H9 (cell line): ENCODE measurements at regions not wholly inside any gene's neighbourhood (a gene's known extent, or its start where the extent isn't known, plus 50 kb on each side); places are given as distances from the start of the nearest gene placed in this dataset.

Source experiments
- DNase-seq: peaks from one replicate; pipeline ENCODE4 v3.0.0-alpha.2; 2017
- H2AFZ ChIP-seq: one replicate; pipeline ENCODE4 v1.6.1; 2013; ENCODE audit warnings: mild to moderate bottlenecking, low read length, control low read depth, moderate library complexity
- H2AK5ac ChIP-seq: 2 replicates; pipeline ENCODE4 v1.6.1; 2013; ENCODE audit warnings: low read length, control low read depth, mixed read lengths; ENCODE audit not compliant: insufficient read length
- H2BK120ac ChIP-seq: one replicate; pipeline ENCODE4 v1.6.1; 2013; ENCODE audit warnings: low read depth, mild to moderate bottlenecking, low read length, control low read depth, inconsistent platforms; ENCODE audit not compliant: poor library complexity, severe bottlenecking
- H2BK12ac ChIP-seq: 2 replicates; pipeline ENCODE4 v1.6.1; 2013; ENCODE audit warnings: low read length, control low read depth, mixed read lengths, low read depth; ENCODE audit not compliant: insufficient read length
- H2BK15ac ChIP-seq: 2 replicates; pipeline ENCODE4 v1.6.1; 2013; ENCODE audit warnings: low read depth, low read length, control low read depth
- H2BK20ac ChIP-seq: one replicate; pipeline ENCODE4 v1.6.1; 2013; ENCODE audit warnings: low read depth, mild to moderate bottlenecking, low read length, control low read depth, inconsistent platforms; ENCODE audit not compliant: poor library complexity, severe bottlenecking
- H2BK5ac ChIP-seq: 2 replicates; pipeline ENCODE4 v1.6.1; 2013; ENCODE audit warnings: low read length, control low read depth, mixed read lengths; ENCODE audit not compliant: insufficient read length
- H3K14ac ChIP-seq: 2 replicates; pipeline ENCODE4 v1.6.1; 2013; ENCODE audit warnings: low read length, control low read depth; ENCODE audit not compliant: insufficient read depth
- H3K18ac ChIP-seq: 2 replicates; pipeline ENCODE4 v1.6.1; 2013; ENCODE audit warnings: low read depth, mild to moderate bottlenecking, mixed read lengths, low read length, control low read depth; ENCODE audit not compliant: insufficient read length
- H3K23ac ChIP-seq: 2 replicates; pipeline ENCODE4 v1.6.1; 2013; ENCODE audit warnings: low read length, control low read depth, mixed read lengths, low read depth; ENCODE audit not compliant: insufficient read length
- H3K23me2 ChIP-seq: 2 replicates; pipeline ENCODE4 v1.6.1; 2013; ENCODE audit warnings: low read depth, mild to moderate bottlenecking, mixed read lengths, low read length, control low read depth; ENCODE audit not compliant: insufficient read length, poor library complexity, severe bottlenecking
- H3K27ac ChIP-seq: 2 replicates; pipeline ENCODE4 v1.5.1; 2013; ENCODE audit warnings: low read length, control low read depth, mixed read lengths, low read depth; ENCODE audit not compliant: insufficient read length
- H3K27me3 ChIP-seq: 2 replicates; pipeline ENCODE4 v1.6.1; 2013; ENCODE audit warnings: low read length, control low read depth, inconsistent platforms; ENCODE audit not compliant: insufficient read depth
- H3K4ac ChIP-seq: 2 replicates; pipeline ENCODE4 v1.6.1; 2013; ENCODE audit warnings: low read depth, mild to moderate bottlenecking, control low read depth, inconsistent platforms, low read length, moderate library complexity
- H3K4me1 ChIP-seq: 2 replicates; pipeline ENCODE4 v1.6.1; 2013; ENCODE audit warnings: low read length, control low read depth, inconsistent platforms; ENCODE audit not compliant: insufficient read depth
- H3K4me2 ChIP-seq: 2 replicates; pipeline ENCODE4 v1.6.1; 2013; ENCODE audit warnings: low read length, control low read depth, mixed read lengths; ENCODE audit not compliant: insufficient read length, insufficient read depth
- H3K56ac ChIP-seq: 2 replicates; pipeline ENCODE4 v1.6.1; 2013; ENCODE audit warnings: low read depth, mild to moderate bottlenecking, mixed read lengths, low read length, control low read depth; ENCODE audit not compliant: insufficient read length
- H3K79me1 ChIP-seq: 2 replicates; pipeline ENCODE4 v1.6.1; 2013; ENCODE audit warnings: low read depth, mild to moderate bottlenecking, moderate library complexity, low read length, control low read depth, inconsistent platforms; ENCODE audit not compliant: insufficient read depth, poor library complexity, severe bottlenecking
- H3K79me2 ChIP-seq: 2 replicates; pipeline ENCODE4 v1.6.1; 2013; ENCODE audit warnings: low read length, control low read depth, inconsistent platforms; ENCODE audit not compliant: insufficient read depth
- H3K9ac ChIP-seq: 2 replicates; pipeline ENCODE4 v1.6.1; 2013; ENCODE audit warnings: low read length, control low read depth, mixed read lengths; ENCODE audit not compliant: insufficient read length; ENCODE audit errors: extremely low read depth
- H3K9me3 ChIP-seq: one replicate; pipeline ENCODE4 v1.6.1; 2013; ENCODE audit warnings: low read depth, low read length, inconsistent platforms; ENCODE audit not compliant: control insufficient read depth
- H3T11ph ChIP-seq: one replicate; pipeline ENCODE4 v1.6.1; 2013; ENCODE audit warnings: mild to moderate bottlenecking, low read length, control low read depth, inconsistent platforms
- H4K20me1 ChIP-seq: one replicate; pipeline ENCODE4 v1.6.1; 2013; ENCODE audit not compliant: control insufficient read depth, insufficient read length, insufficient read depth
- H4K5ac ChIP-seq: 2 replicates; pipeline ENCODE4 v1.6.1; 2013; ENCODE audit warnings: low read depth, mild to moderate bottlenecking, mixed read lengths, low read length, control low read depth; ENCODE audit not compliant: insufficient read length
- H4K8ac ChIP-seq: replicated peaks from 2 replicates; pipeline ENCODE4 v1.6.1; 2013; ENCODE audit warnings: low read length, control low read depth, mixed read lengths, low read depth; ENCODE audit not compliant: insufficient read length
- H4K91ac ChIP-seq: 2 replicates; pipeline ENCODE4 v1.6.1; 2013; ENCODE audit warnings: low read depth, mild to moderate bottlenecking, moderate library complexity, mixed read lengths, low read length, control low read depth; ENCODE audit not compliant: insufficient read length
- H3K27ac Mint-ChIP-seq, 3 experiments: 2 replicates in 2 of 3; 3 replicates in 1 of 3; pipeline ENCODE4 v1.8.0; 2020 to 2021; ENCODE audit warnings: mixed read lengths in 3 of 3, mild to moderate bottlenecking in 1 of 3, moderate library complexity in 1 of 3
- H3K27me3 Mint-ChIP-seq: 2 replicates; pipeline ENCODE4 v1.8.0; 2021; ENCODE audit warnings: low read depth, mild to moderate bottlenecking, moderate library complexity, mixed read lengths
- H3K36me3 Mint-ChIP-seq, 3 experiments: 2 replicates in 2 of 3; 3 replicates in 1 of 3; pipeline ENCODE4 v1.8.0; 2020 to 2021; ENCODE audit warnings: low read depth in 3 of 3, mixed read lengths in 3 of 3; ENCODE audit not compliant: insufficient read depth in 1 of 3
- H3K4me1 Mint-ChIP-seq, 2 experiments: 2 replicates each; pipeline ENCODE4 v1.8.0; 2020; ENCODE audit warnings: mixed read lengths in 2 of 2
- H3K4me3 Mint-ChIP-seq, 2 experiments: 2 replicates in 1 of 2; 3 replicates in 1 of 2; pipeline ENCODE4 v1.8.0; 2020 to 2021; ENCODE audit warnings: mild to moderate bottlenecking in 2 of 2, mixed read lengths in 2 of 2, moderate library complexity in 1 of 2
- H3K9me3 Mint-ChIP-seq, 2 experiments: 2 replicates in 1 of 2; 3 replicates in 1 of 2; pipeline ENCODE4 v1.8.0; 2020; ENCODE audit warnings: mild to moderate bottlenecking in 2 of 2, mixed read lengths in 2 of 2, moderate library complexity in 1 of 2
- CTCF ChIP-seq: fragments of 200-600 bp; sonication (generic); conservative IDR thresholded peaks from 3 replicates; pipeline ENCODE4 v1.8.0; 2021; ENCODE audit warnings: antibody characterized with exemption, mild to moderate bottlenecking
- WGBS: extraction: QIAGEN DNeasy Blood & Tissue Kit; methylation state at CpG from one replicate; pipeline ENCODE4 v1.1.7; 2013; ENCODE audit warnings: missing lambda C conversion rate, low lambda C conversion rate, mixed read lengths; ENCODE audit not compliant: insufficient read length; ENCODE audit errors: extremely low coverage; 5-methylcytosine and 5-hydroxymethylcytosine counted together

GRCh38 chr5:3365501-3366215 lies 230.0 kb upstream of the IRX1 start:
- Histone ChIP-seq H2BK20ac (no peak overlapping the region), H2AFZ (no peak overlapping the region), H4K5ac (no peak overlapping the region), H3K79me1 (no peaks in the 10 kb centered on the region), H2BK5ac (no peak overlapping the region), H2AK5ac (no peak overlapping the region), H3K23me2 (no peaks in the 10 kb centered on the region), H3K27ac (no peak overlapping the region), H3K9ac (no peak overlapping the region), H2BK120ac (no peak overlapping the region), H3K4me1 (no peaks in the 10 kb centered on the region), H4K91ac (no peak overlapping the region), H3K9me3 (no peaks in the 10 kb centered on the region), H2BK15ac (no peak overlapping the region), H3K14ac (no peak overlapping the region), H3K56ac (no peak overlapping the region), H3K79me2 (no peaks in the 10 kb centered on the region), H4K20me1 (no peaks in the 10 kb centered on the region), H3K4ac (no peak overlapping the region), H3K23ac (no peak overlapping the region), H2BK12ac (no peak overlapping the region), H4K8ac (no peak overlapping the region), H3K27me3 (no peaks in the 10 kb centered on the region), H3T11ph (no peak overlapping the region), H3K4me2 (no peak overlapping the region), H3K18ac (no peak overlapping the region)
- no peaks in the 10 kb centered on the region; a peak in 1 of 7 replicates for H3K36me3 Mint-ChIP-seq
- peak; percentile 10 for DNase-seq
- WGBS = no CpG with 5 or more reads among the region's 5 CpGs
- peaks cover 2% of the 10 kb centered on the region; the same call in 1 of the 2 replicates for H3K27me3 Mint-ChIP-seq
- no peak overlapping the region for H3K4me3 Mint-ChIP-seq
- H3K4me1 Mint-ChIP-seq = peaks cover 9 to 12% of the 10 kb centered on the region in 2 experiments
- TF ChIP-seq CTCF = no peak
- no peak overlapping the region for H3K27ac Mint-ChIP-seq
- H3K9me3 Mint-ChIP-seq = peaks cover 2% of the 10 kb centered on the region in 2 experiments; a peak in 4 of 5 replicates
